Activated CD4-positive, alpha-beta T cell treated with anti-CD3 and anti-CD28 coated beads, Interleukin-2, amount 10 ng/mL, durations not matched to agents 7 days and 5 days (primary cell): ENCODE measurements at regions not wholly inside any gene's neighbourhood (a gene's known extent, or its start where the extent isn't known, plus 50 kb on each side); places are given as distances from the start of the nearest gene placed in this dataset.
"Not testable (repeated sequence)": the region's sequence is repeated elsewhere in the genome, so short reads cannot be mapped to it uniquely, and the experiment has no call there.

ENCODE experiments used
- CTCF ChIA-PET: fragments of 350-600 bp; sonication (Branson Sonifier 250); formaldehyde crosslinking; loops from one replicate; lab custom pipeline; 2021; ENCODE audit warnings: antibody characterized with exemption; lab: Charles Lee
- POLR2A ChIA-PET: fragments of 350-600 bp; sonication (Branson Sonifier 250); formaldehyde crosslinking; loops from one replicate; lab custom pipeline; 2021; ENCODE audit warnings: antibody characterized with exemption; lab: Charles Lee
- DNase-seq: peaks from one replicate; pipeline ENCODE4 v3.0.0-alpha.2; 2020
- H3K27ac Mint-ChIP-seq: one replicate; pipeline ENCODE4 v1.8.0; 2021; ENCODE audit warnings: mild to moderate bottlenecking, moderate library complexity, mixed read lengths
- H3K27me3 Mint-ChIP-seq: one replicate; pipeline ENCODE4 v1.8.0; 2021; ENCODE audit warnings: mixed read lengths
- H3K36me3 Mint-ChIP-seq: one replicate; pipeline ENCODE4 v1.8.0; 2021; ENCODE audit warnings: low read depth, mixed read lengths
- H3K4me1 Mint-ChIP-seq: one replicate; pipeline ENCODE4 v1.8.0; 2021; ENCODE audit warnings: mixed read lengths
- H3K4me3 Mint-ChIP-seq: one replicate; pipeline ENCODE4 v1.8.0; 2021; ENCODE audit warnings: mild to moderate bottlenecking, moderate library complexity, mixed read lengths
- H3K9me3 Mint-ChIP-seq: one replicate; pipeline ENCODE4 v1.8.0; 2021; ENCODE audit warnings: mixed read lengths

GRCh38 chr11:67859513-67860161 lies 144.3 kb downstream of the UNC93B1 start:
- H3K27me3 Mint-ChIP-seq, result peaks cover 11% of the 10 kb centered on the region
- H3K4me3 Mint-ChIP-seq, H3K9me3 Mint-ChIP-seq, H3K4me1 Mint-ChIP-seq, POLR2A ChIA-PET, H3K27ac Mint-ChIP-seq, CTCF ChIA-PET, H3K36me3 Mint-ChIP-seq: not testable (repeated sequence)
- DNase-seq, result peak; percentile 66

- POLR2A ChIA-PET, H3K4me1 Mint-ChIP-seq, H3K4me3 Mint-ChIP-seq, H3K36me3 Mint-ChIP-seq, H3K9me3 Mint-ChIP-seq, H3K27ac Mint-ChIP-seq, DNase-seq: not testable (repeated sequence)
- CTCF ChIA-PET, result interaction anchor here (1.5 kb wide), 1 partner anchor 105 kb away, joined by 3 read pairs; no protein-coding TSS in a partner anchor
- peaks cover 20% of the 10 kb centered on the region for H3K27me3 Mint-ChIP-seq
Observed at GRCh38 chr11:67850747-67851146, 153.2 kb downstream of the UNC93B1 start.

GRCh38 chr11:67849766-67850165 lies 154.1 kb downstream of the UNC93B1 start:
- POLR2A ChIA-PET, result not testable (repeated sequence)

GRCh38 chr11:67847896-67848875 lies 155.7 kb downstream of the UNC93B1 start:
- DNase-seq, POLR2A ChIA-PET, H3K9me3 Mint-ChIP-seq, H3K4me1 Mint-ChIP-seq, H3K27ac Mint-ChIP-seq, H3K4me3 Mint-ChIP-seq, H3K36me3 Mint-ChIP-seq: not testable (repeated sequence)
- CTCF ChIA-PET, result interaction anchor here (1.8 kb wide), 1 partner anchor 107 kb away, joined by 4 read pairs; no protein-coding TSS in a partner anchor
- H3K27me3 Mint-ChIP-seq, result peaks cover 12% of the 10 kb centered on the region

More at GRCh38 chr11:67849766-67850165, 154.1 kb downstream of the UNC93B1 start:
- H3K4me1 Mint-ChIP-seq, H3K9me3 Mint-ChIP-seq, H3K4me3 Mint-ChIP-seq, CTCF ChIA-PET, H3K27ac Mint-ChIP-seq, H3K36me3 Mint-ChIP-seq, DNase-seq: not testable (repeated sequence)
- peaks cover 15% of the 10 kb centered on the region for H3K27me3 Mint-ChIP-seq

GRCh38 chr11:67846303-67846702 lies 157.6 kb downstream of the UNC93B1 start:
- H3K9me3 Mint-ChIP-seq, DNase-seq, H3K4me1 Mint-ChIP-seq, CTCF ChIA-PET, H3K36me3 Mint-ChIP-seq, H3K27ac Mint-ChIP-seq, H3K4me3 Mint-ChIP-seq, POLR2A ChIA-PET: not testable (repeated sequence)
- peaks cover 12% of the 10 kb centered on the region for H3K27me3 Mint-ChIP-seq

- H3K9me3 Mint-ChIP-seq, H3K36me3 Mint-ChIP-seq, H3K27ac Mint-ChIP-seq, CTCF ChIA-PET, POLR2A ChIA-PET, H3K4me1 Mint-ChIP-seq, H3K4me3 Mint-ChIP-seq, DNase-seq: not testable (repeated sequence)
- peaks cover 17% of the 10 kb centered on the region for H3K27me3 Mint-ChIP-seq
Observed at GRCh38 chr11:67845296-67845695, 158.6 kb downstream of the UNC93B1 start.

GRCh38 chr11:67840599-67840998 lies 163.3 kb downstream of the UNC93B1 start:
- CTCF ChIA-PET, H3K27ac Mint-ChIP-seq, H3K9me3 Mint-ChIP-seq, H3K4me1 Mint-ChIP-seq, H3K36me3 Mint-ChIP-seq, H3K4me3 Mint-ChIP-seq, POLR2A ChIA-PET, DNase-seq: not testable (repeated sequence)
- H3K27me3 Mint-ChIP-seq, result peaks cover 17% of the 10 kb centered on the region

- CTCF ChIA-PET, H3K4me3 Mint-ChIP-seq, H3K27ac Mint-ChIP-seq, H3K36me3 Mint-ChIP-seq, H3K4me1 Mint-ChIP-seq, H3K9me3 Mint-ChIP-seq, DNase-seq, POLR2A ChIA-PET: not testable (repeated sequence)
- H3K27me3 Mint-ChIP-seq, result peaks cover 30% of the 10 kb centered on the region
Observed at GRCh38 chr11:67830152-67830551, 155.7 kb upstream of the ALDH3B2 start.

GRCh38 chr11:67826951-67827296 lies 152.5 kb upstream of the ALDH3B2 start:
- DNase-seq, H3K36me3 Mint-ChIP-seq, H3K4me1 Mint-ChIP-seq, H3K9me3 Mint-ChIP-seq, H3K27ac Mint-ChIP-seq, POLR2A ChIA-PET, H3K4me3 Mint-ChIP-seq: not testable (repeated sequence)
- H3K27me3 Mint-ChIP-seq, result peaks cover 30% of the 10 kb centered on the region
- CTCF ChIA-PET, result interaction anchor here (1.6 kb wide), 1 partner anchor 129 kb away, joined by 4 read pairs; no protein-coding TSS in a partner anchor

GRCh38 chr11:67826028-67826950 lies 151.9 kb upstream of the ALDH3B2 start:
- H3K4me1 Mint-ChIP-seq, H3K27ac Mint-ChIP-seq, DNase-seq, H3K4me3 Mint-ChIP-seq, H3K9me3 Mint-ChIP-seq, POLR2A ChIA-PET, H3K36me3 Mint-ChIP-seq: not testable (repeated sequence)
- CTCF ChIA-PET, result interaction anchor here (1.6 kb wide), 1 partner anchor 130 kb away, joined by 4 read pairs; no protein-coding TSS in a partner anchor
- peaks cover 30% of the 10 kb centered on the region for H3K27me3 Mint-ChIP-seq

- peaks cover 32% of the 10 kb centered on the region for H3K27me3 Mint-ChIP-seq
- H3K4me1 Mint-ChIP-seq, POLR2A ChIA-PET, CTCF ChIA-PET, H3K9me3 Mint-ChIP-seq, H3K4me3 Mint-ChIP-seq, H3K27ac Mint-ChIP-seq, DNase-seq, H3K36me3 Mint-ChIP-seq: not testable (repeated sequence)
Observed at GRCh38 chr11:67824861-67825260, 150.4 kb upstream of the ALDH3B2 start.

GRCh38 chr11:67820081-67820480 lies 145.7 kb upstream of the ALDH3B2 start:
- H3K27ac Mint-ChIP-seq, result no peak overlapping the region
- POLR2A ChIA-PET, result no interaction called here
- no peaks in the 10 kb centered on the region for H3K4me1 Mint-ChIP-seq
- CTCF ChIA-PET, result no interaction called here
- H3K4me3 Mint-ChIP-seq, result no peak overlapping the region
- no peak for DNase-seq
- H3K9me3 Mint-ChIP-seq, result no peaks in the 10 kb centered on the region
- H3K27me3 Mint-ChIP-seq, result peaks cover 5% of the 10 kb centered on the region
- no peaks in the 10 kb centered on the region for H3K36me3 Mint-ChIP-seq
